IMR-90 (cell line): ENCODE measurements at regions not wholly inside any gene's neighbourhood (a gene's known extent, or its start where the extent isn't known, plus 50 kb on each side); places are given as distances from the start of the nearest gene placed in this dataset.

Experiments used
- ATAC-seq: fragments of 200-7000 bp; cut with Tn5 transposase; 2 replicates; pipeline ENCODE4 v1.9.1; 2020; ENCODE audit warnings: low read depth, mild to moderate bottlenecking, moderate library complexity
- BruUV-seq: library from RNA; stranded (reverse); fragments of 400-500 nt; replicated peaks from 2 replicates; lab custom pipeline; 2021; lab: Mats Ljungman, UMichigan
- CTCF ChIA-PET: fragments of 300-600 bp; formaldehyde crosslinking; extraction: SDS; loops from one replicate; lab custom pipeline; 2021; ENCODE audit warnings: antibody characterized with exemption; lab: Yijun Ruan, JAX
- POLR2A ChIA-PET: fragments of 300-600 bp; sonication (Branson Sonifier 250); formaldehyde crosslinking; loops from one replicate; lab custom pipeline; 2022; ENCODE audit warnings: antibody characterized with exemption; ENCODE audit not compliant: unreplicated experiment; lab: Charles Lee
- DNase-seq: peaks from one replicate; pipeline ENCODE4 v3.0.0; 2013
- H2AFZ ChIP-seq: replicated peaks from 2 replicates; pipeline ENCODE3; 2013; ENCODE audit warnings: low read length, mild to moderate bottlenecking; ENCODE audit not compliant: poor library complexity
- H2AK5ac ChIP-seq: 2 replicates; pipeline ENCODE4 v1.6.1; 2013; ENCODE audit warnings: low read depth, low read length, inconsistent platforms
- H2AK9ac ChIP-seq: replicated peaks from 2 replicates; pipeline ENCODE3; 2013; ENCODE audit warnings: mild to moderate bottlenecking, low read depth, low read length, moderate library complexity; ENCODE audit not compliant: poor library complexity
- H2BK120ac ChIP-seq: 2 replicates; pipeline ENCODE4 v1.6.1; 2013; ENCODE audit warnings: low read depth, low read length, inconsistent platforms
- H2BK15ac ChIP-seq: 3 replicates; pipeline ENCODE4 v1.6.1; 2013; ENCODE audit warnings: low read depth, low read length, inconsistent platforms
- H2BK20ac ChIP-seq: 2 replicates; pipeline ENCODE4 v1.6.1; 2013; ENCODE audit warnings: low read depth, mild to moderate bottlenecking, inconsistent platforms, low read length, moderate library complexity
- H2BK5ac ChIP-seq: 2 replicates; pipeline ENCODE4 v1.6.1; 2013; ENCODE audit warnings: mild to moderate bottlenecking, low read depth, low read length, inconsistent platforms; ENCODE audit not compliant: poor library complexity, severe bottlenecking
- H3K14ac ChIP-seq: replicated peaks from 2 replicates; pipeline ENCODE4 v1.6.1; 2013; ENCODE audit warnings: low read depth, low read length, inconsistent platforms
- H3K18ac ChIP-seq: 2 replicates; pipeline ENCODE4 v1.6.1; 2013; ENCODE audit warnings: low read depth, low read length, control low read depth
- H3K23ac ChIP-seq: 2 replicates; pipeline ENCODE4 v1.6.1; 2013; ENCODE audit warnings: low read depth, low read length, inconsistent platforms
- H3K27ac ChIP-seq: 2 replicates; pipeline ENCODE4 v1.5.1; 2013; ENCODE audit warnings: mild to moderate bottlenecking, control low read depth, low read length; ENCODE audit not compliant: insufficient read depth
- H3K27me3 ChIP-seq: 2 replicates; pipeline ENCODE4 v1.6.1; 2013; ENCODE audit warnings: low read length; ENCODE audit not compliant: control insufficient read depth, insufficient read depth
- H3K36me3 ChIP-seq: 2 replicates; pipeline ENCODE4 v1.6.1; 2013; ENCODE audit warnings: low read length, mixed read lengths; ENCODE audit not compliant: control insufficient read depth, insufficient read depth
- H3K4ac ChIP-seq: 2 replicates; pipeline ENCODE4 v1.6.1; 2013; ENCODE audit warnings: low read depth, low read length, inconsistent platforms
- H3K4me1 ChIP-seq: 2 replicates; pipeline ENCODE4 v1.6.1; 2013; ENCODE audit warnings: low read length, mixed read lengths; ENCODE audit not compliant: control insufficient read depth, insufficient read depth
- H3K4me2 ChIP-seq: 2 replicates; pipeline ENCODE4 v1.6.1; 2013; ENCODE audit warnings: low read depth, mild to moderate bottlenecking, control low read depth, low read length, moderate library complexity
- H3K4me3 ChIP-seq: 2 replicates; pipeline ENCODE4 v1.5.1; 2013; ENCODE audit warnings: low read depth, mild to moderate bottlenecking, control low read depth, low read length, moderate library complexity; ENCODE audit not compliant: insufficient read depth
- H3K56ac ChIP-seq: 2 replicates; pipeline ENCODE4 v1.6.1; 2013; ENCODE audit warnings: low read length, inconsistent platforms; ENCODE audit not compliant: insufficient read depth; ENCODE audit errors: extremely low read depth
- H3K79me1 ChIP-seq, 2 experiments: 2 replicates each; pipeline ENCODE4 v1.6.1; 2013; ENCODE audit warnings: low read length in 2 of 2, inconsistent platforms in 1 of 2, low read depth in 1 of 2
- H3K9ac ChIP-seq: 2 replicates; pipeline ENCODE4 v1.6.1; 2013; ENCODE audit warnings: low read depth, low read length, control low read depth
- H3K9me1 ChIP-seq: 2 replicates; pipeline ENCODE4 v1.6.1; 2013; ENCODE audit warnings: low read length, inconsistent platforms; ENCODE audit not compliant: insufficient read depth
- H3K9me3 ChIP-seq: 2 replicates; pipeline ENCODE4 v1.6.1; 2013; ENCODE audit warnings: low read length; ENCODE audit not compliant: control insufficient read depth, insufficient read depth
- H4K20me1 ChIP-seq: 2 replicates; pipeline ENCODE4 v1.6.1; 2013; ENCODE audit warnings: low read length, inconsistent platforms; ENCODE audit not compliant: insufficient read depth
- H4K5ac ChIP-seq: 2 replicates; pipeline ENCODE4 v1.6.1; 2013; ENCODE audit warnings: mild to moderate bottlenecking, low read depth, low read length, control low read depth
- H4K8ac ChIP-seq, 2 experiments: 2 replicates each; pipeline ENCODE4 v1.6.1; 2013; ENCODE audit warnings: low read depth in 2 of 2, low read length in 2 of 2, control low read depth in 1 of 2, inconsistent platforms in 1 of 2
- H4K91ac ChIP-seq: 2 replicates; pipeline ENCODE4 v1.6.1; 2013; ENCODE audit warnings: low read depth, low read length, inconsistent platforms; ENCODE audit not compliant: insufficient read depth
- BHLHE40 ChIP-seq: fragments of 150-350 bp; IDR thresholded peaks from 2 replicates; pipeline ENCODE4 v1.6.1; 2016; ENCODE audit warnings: mild to moderate bottlenecking, low read depth, low read length
- CEBPB ChIP-seq: IDR thresholded peaks from 2 replicates; pipeline ENCODE4 v1.6.1; 2012; ENCODE audit warnings: low read depth, low read length, improper control_type of control experiment
- CHD1 ChIP-seq: IDR thresholded peaks from 2 replicates; pipeline ENCODE4 v1.6.1; 2012; ENCODE audit warnings: low read depth, low read length, improper control_type of control experiment
- FOS ChIP-seq: fragments of 150-350 bp; IDR thresholded peaks from 2 replicates; pipeline ENCODE4 v1.6.1; 2016; ENCODE audit warnings: low read depth, low read length
- MAFK ChIP-seq: IDR thresholded peaks from 2 replicates; pipeline ENCODE4 v1.6.1; 2012; ENCODE audit warnings: low read depth, low read length, improper control_type of control experiment
- MAZ ChIP-seq: IDR thresholded peaks from 2 replicates; pipeline ENCODE4 v1.6.1; 2012; ENCODE audit warnings: low read depth, mild to moderate bottlenecking, low read length, improper control_type of control experiment, moderate library complexity, borderline replicate concordance
- MXI1 ChIP-seq: IDR thresholded peaks from 2 replicates; pipeline ENCODE4 v1.6.1; 2012; ENCODE audit warnings: low read depth, mild to moderate bottlenecking, low read length, moderate library complexity, borderline replicate concordance
- NFE2L2 ChIP-seq: fragments of 150-350 bp; IDR thresholded peaks from 2 replicates; pipeline ENCODE4 v1.6.1; 2016; ENCODE audit warnings: low read depth, mild to moderate bottlenecking, low read length
- POLR2A ChIP-seq: IDR thresholded peaks from 2 replicates; pipeline ENCODE4 v1.6.1; 2012; ENCODE audit warnings: mild to moderate bottlenecking, low read depth, low read length
- RAD21 ChIP-seq: IDR thresholded peaks from 2 replicates; pipeline ENCODE4 v1.6.1; 2012; ENCODE audit warnings: low read length, improper control_type of control experiment
- RCOR1 ChIP-seq: IDR thresholded peaks from 2 replicates; pipeline ENCODE4 v1.6.1; 2012; ENCODE audit warnings: mild to moderate bottlenecking, low read length, improper control_type of control experiment; ENCODE audit not compliant: insufficient replicate concordance
- RFX5 ChIP-seq: IDR thresholded peaks from 2 replicates; pipeline ENCODE4 v1.8.0; 2012; ENCODE audit warnings: low read depth, mild to moderate bottlenecking, low read length, moderate library complexity
- SMC3 ChIP-seq: fragments of 150-350 bp; IDR thresholded peaks from 2 replicates; pipeline ENCODE4 v1.6.1; 2016; ENCODE audit warnings: low read depth, mild to moderate bottlenecking, antibody characterized with exemption, low read length, moderate library complexity
- WGBS, 2 experiments: methylation state at CpG; one replicate each; pipeline versions ENCODE4 v1.1.5 to v1.1.7; 2013; ENCODE audit warnings: missing lambda C conversion rate in 2 of 2; ENCODE audit not compliant: insufficient read length in 1 of 2; ENCODE audit errors: extremely low coverage in 2 of 2; 5-methylcytosine and 5-hydroxymethylcytosine counted together
- dilution Hi-C: fragments of 300-500 bp; cut with HindIII; formaldehyde crosslinking; loops from one replicate; pipeline ENCODE4 v1.14.3; 2018; ENCODE audit warnings: low sequenced_read_pairs; ENCODE audit not compliant: unreplicated experiment
- in situ Hi-C: fragments of 300-500 bp; cut with MboI; formaldehyde crosslinking; loops from 3 replicates; pipeline ENCODE4 v1.14.3; 2019; ENCODE audit warnings: low sequenced_read_pairs, inconsistent platforms, mixed read lengths
- intact Hi-C: fragments of 100-400 bp; cut with micrococcal nuclease; formaldehyde crosslinking; loops from 2 replicates; pipeline ENCODE4 v1.10.0; 2022
- TF ChIP-seq, protein P1 (sequence below): conservative IDR thresholded peaks from 2 replicates; pipeline ENCODE4 v1.5.1; 2012; ENCODE audit warnings: mild to moderate bottlenecking, low read depth, low read length, improper control_type of control experiment
- TF ChIP-seq, protein P2 (sequence below): fragments of 150-350 bp; IDR thresholded peaks from 2 replicates; pipeline ENCODE4 v1.6.1; 2016; ENCODE audit warnings: low read depth, mild to moderate bottlenecking, low read length, moderate library complexity, borderline replicate concordance
- TF ChIP-seq, protein P3 (sequence below): fragments of 150-350 bp; IDR thresholded peaks from 2 replicates; pipeline ENCODE4 v1.6.1; 2017; ENCODE audit warnings: mild to moderate bottlenecking, antibody characterized with exemption, low read length, low read depth

DNA sequence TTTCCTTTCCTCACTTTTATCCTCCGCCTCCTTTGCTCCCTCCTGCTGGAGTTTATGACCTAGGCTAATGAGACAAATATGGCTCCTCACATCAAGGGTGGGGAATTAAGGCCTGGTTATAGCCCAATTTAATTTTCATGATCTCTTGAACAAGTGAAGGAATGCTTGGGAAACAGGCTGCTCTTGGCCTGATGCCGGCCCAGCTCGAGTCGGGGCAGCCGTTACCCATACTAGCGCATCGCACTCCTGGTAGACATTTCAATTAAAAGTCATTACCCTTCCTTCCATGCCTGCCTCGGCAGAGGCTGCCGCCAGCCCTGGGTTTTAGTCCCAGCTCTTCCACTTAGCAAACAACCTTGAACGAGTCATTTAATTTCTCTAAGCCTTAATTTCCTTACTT is 425.7 kb downstream of the TMEM38B start:
- Histone ChIP-seq H3K9ac (no peak overlapping the region), H3K4me3 (no peak overlapping the region), H3K36me3 (no peaks in the 10 kb centered on the region), H3K27ac (no peak overlapping the region), H2BK5ac (no peak overlapping the region), H3K79me1 (no peaks in the 10 kb centered on the region), H3K9me3 (peaks cover 18% of the 10 kb centered on the region), H2BK15ac (no peak overlapping the region), H3K27me3 (no peaks in the 10 kb centered on the region), H2BK20ac (no peak overlapping the region), H3K56ac (no peak overlapping the region), H2BK120ac (no peak overlapping the region), H4K5ac (no peak overlapping the region), H3K9me1 (no peaks in the 10 kb centered on the region), H2AK5ac (no peak overlapping the region), H3K23ac (no peak overlapping the region), H4K20me1 (no peaks in the 10 kb centered on the region), H3K18ac (no peak overlapping the region), H4K8ac (no peak overlapping the region), H3K4me1 (no peaks in the 10 kb centered on the region), H2AFZ (no peak overlapping the region), H4K91ac (no peak overlapping the region), H2AK9ac (no peak overlapping the region), H3K14ac (no peak overlapping the region), H3K4me2 (no peak overlapping the region), H3K4ac (no peak overlapping the region)
- dilution Hi-C loops, result no loop called here
- DNase-seq (no peak), ATAC-seq (no peak)
- in situ Hi-C loops, result no loop called here
- no TSS peak for BruUV-seq
- CTCF ChIA-PET, result no interaction called here
- intact Hi-C loops, result no loop called here
- POLR2A ChIA-PET, result no interaction called here
- 76% methylated on average over 5 of the region's 10 CpGs; no CpG with 5 or more reads in 1 of the 2 experiments for WGBS, 2 experiments
- TF ChIP-seq RFX5 (no peak), CHD1 (no peak), RAD21 (no peak), FOS (no peak), RCOR1 (no peak), MAFK (no peak), NFE2L2 (no peak), MAZ (no peak), CEBPB (no peak), BHLHE40 (no peak), MXI1 (no peak), SMC3 (no peak), POLR2A (no peak)
- TF ChIP-seq, protein P1, sequence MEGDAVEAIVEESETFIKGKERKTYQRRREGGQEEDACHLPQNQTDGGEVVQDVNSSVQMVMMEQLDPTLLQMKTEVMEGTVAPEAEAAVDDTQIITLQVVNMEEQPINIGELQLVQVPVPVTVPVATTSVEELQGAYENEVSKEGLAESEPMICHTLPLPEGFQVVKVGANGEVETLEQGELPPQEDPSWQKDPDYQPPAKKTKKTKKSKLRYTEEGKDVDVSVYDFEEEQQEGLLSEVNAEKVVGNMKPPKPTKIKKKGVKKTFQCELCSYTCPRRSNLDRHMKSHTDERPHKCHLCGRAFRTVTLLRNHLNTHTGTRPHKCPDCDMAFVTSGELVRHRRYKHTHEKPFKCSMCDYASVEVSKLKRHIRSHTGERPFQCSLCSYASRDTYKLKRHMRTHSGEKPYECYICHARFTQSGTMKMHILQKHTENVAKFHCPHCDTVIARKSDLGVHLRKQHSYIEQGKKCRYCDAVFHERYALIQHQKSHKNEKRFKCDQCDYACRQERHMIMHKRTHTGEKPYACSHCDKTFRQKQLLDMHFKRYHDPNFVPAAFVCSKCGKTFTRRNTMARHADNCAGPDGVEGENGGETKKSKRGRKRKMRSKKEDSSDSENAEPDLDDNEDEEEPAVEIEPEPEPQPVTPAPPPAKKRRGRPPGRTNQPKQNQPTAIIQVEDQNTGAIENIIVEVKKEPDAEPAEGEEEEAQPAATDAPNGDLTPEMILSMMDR, result no peak
- TF ChIP-seq, protein P2, sequence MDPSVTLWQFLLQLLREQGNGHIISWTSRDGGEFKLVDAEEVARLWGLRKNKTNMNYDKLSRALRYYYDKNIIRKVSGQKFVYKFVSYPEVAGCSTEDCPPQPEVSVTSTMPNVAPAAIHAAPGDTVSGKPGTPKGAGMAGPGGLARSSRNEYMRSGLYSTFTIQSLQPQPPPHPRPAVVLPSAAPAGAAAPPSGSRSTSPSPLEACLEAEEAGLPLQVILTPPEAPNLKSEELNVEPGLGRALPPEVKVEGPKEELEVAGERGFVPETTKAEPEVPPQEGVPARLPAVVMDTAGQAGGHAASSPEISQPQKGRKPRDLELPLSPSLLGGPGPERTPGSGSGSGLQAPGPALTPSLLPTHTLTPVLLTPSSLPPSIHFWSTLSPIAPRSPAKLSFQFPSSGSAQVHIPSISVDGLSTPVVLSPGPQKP, result no peak
- TF ChIP-seq, protein P3, sequence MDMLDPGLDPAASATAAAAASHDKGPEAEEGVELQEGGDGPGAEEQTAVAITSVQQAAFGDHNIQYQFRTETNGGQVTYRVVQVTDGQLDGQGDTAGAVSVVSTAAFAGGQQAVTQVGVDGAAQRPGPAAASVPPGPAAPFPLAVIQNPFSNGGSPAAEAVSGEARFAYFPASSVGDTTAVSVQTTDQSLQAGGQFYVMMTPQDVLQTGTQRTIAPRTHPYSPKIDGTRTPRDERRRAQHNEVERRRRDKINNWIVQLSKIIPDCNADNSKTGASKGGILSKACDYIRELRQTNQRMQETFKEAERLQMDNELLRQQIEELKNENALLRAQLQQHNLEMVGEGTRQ, result no peak
